ENCODE measurements at regions not wholly inside any gene's neighbourhood (a gene's known extent, or its start where the extent isn't known, plus 50 kb on each side); places are given as distances from the start of the nearest gene placed in this dataset.

DNA sequence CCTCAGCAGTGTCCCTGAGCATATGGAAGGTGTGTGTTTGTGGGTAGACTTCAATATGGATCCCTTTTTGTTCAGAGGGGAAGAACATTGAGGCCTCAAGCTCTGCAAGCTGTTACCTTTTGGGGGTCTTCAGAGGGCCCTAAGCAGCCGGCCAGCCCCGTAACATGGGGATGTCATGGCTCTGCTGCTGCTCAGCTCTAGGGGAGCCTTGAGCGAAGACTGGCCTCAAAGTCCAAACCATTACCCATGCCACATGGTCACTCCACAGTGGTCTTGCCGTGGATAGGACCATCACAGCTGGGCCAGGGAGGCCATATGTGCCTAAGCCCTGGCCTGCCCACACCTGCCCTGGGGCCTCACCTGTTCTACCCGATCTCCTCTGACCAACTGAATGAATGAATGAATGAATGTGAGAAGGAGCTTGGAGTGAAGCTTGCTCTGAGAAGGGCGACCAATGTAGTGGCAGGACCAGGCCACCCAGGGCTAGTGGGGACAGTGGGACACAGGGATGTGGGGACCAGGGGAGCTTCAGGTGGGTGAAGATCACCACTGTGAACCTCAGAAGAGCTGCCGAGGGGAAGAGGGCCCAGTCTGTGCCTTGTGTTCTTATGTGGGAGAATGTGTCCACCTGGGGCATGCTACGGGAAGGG is 754.6 kb downstream of the BRD1 start:
- no peak for TF ChIP-seq CTCF (IDR thresholded peaks at IDR 0.05 in 8 of 11, conservative IDR thresholded peaks at IDR 0.05 in 3 of 11)
- TF ChIP-seq POLR2AphosphoS5 (IDR thresholded peaks at IDR 0.05): no peak
- TF ChIP-seq POLR2A (IDR thresholded peaks at IDR 0.05): no peak

Measured in spleen (tissue), 7 donors.